ENCODE measurements at regions not wholly inside any gene's neighbourhood (a gene's known extent, or its start where the extent isn't known, plus 50 kb on each side); places are given as distances from the start of the nearest gene placed in this dataset.

DNA sequence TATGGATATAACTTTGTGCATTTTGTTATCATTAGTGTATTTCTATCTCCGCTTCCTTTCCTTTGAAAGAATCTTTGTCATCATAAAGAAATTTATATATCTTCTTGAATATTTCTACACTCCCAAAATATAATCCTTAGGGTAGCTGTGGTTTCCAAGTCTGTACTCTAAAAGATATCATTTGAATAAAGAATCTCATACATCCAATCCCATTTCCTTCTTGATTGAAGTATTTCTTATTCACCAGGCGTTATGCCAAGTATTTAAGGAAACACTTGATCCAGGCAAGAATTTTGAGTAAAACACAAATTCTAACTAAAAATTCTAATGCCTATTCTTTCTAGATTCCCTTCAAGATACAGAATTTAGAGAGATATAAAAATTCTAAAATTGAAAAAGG lies 821.8 kb downstream of the GALC start:
- Mint-ChIP-seq H3K9me3 (ENCODE audit: low read depth) (peaks cover 3% of the 10 kb centered on the region), H3K27me3 (no peaks in the 10 kb centered on the region), H3K27ac (no peak overlapping the region), H3K4me1 (ENCODE audit: low read depth) (no peaks in the 10 kb centered on the region), H3K4me3 (ENCODE audit: low read depth) (no peak overlapping the region), H3K36me3 (ENCODE audit: insufficient read depth) (no peaks in the 10 kb centered on the region)
- no peak for DNase-seq (ENCODE audit: low spot score, unreplicated experiment)
- TF ChIP-seq, protein P1, sequence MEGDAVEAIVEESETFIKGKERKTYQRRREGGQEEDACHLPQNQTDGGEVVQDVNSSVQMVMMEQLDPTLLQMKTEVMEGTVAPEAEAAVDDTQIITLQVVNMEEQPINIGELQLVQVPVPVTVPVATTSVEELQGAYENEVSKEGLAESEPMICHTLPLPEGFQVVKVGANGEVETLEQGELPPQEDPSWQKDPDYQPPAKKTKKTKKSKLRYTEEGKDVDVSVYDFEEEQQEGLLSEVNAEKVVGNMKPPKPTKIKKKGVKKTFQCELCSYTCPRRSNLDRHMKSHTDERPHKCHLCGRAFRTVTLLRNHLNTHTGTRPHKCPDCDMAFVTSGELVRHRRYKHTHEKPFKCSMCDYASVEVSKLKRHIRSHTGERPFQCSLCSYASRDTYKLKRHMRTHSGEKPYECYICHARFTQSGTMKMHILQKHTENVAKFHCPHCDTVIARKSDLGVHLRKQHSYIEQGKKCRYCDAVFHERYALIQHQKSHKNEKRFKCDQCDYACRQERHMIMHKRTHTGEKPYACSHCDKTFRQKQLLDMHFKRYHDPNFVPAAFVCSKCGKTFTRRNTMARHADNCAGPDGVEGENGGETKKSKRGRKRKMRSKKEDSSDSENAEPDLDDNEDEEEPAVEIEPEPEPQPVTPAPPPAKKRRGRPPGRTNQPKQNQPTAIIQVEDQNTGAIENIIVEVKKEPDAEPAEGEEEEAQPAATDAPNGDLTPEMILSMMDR (IDR thresholded peaks at IDR 0.05; ENCODE audit: unreplicated experiment), result no peak

DNA sequence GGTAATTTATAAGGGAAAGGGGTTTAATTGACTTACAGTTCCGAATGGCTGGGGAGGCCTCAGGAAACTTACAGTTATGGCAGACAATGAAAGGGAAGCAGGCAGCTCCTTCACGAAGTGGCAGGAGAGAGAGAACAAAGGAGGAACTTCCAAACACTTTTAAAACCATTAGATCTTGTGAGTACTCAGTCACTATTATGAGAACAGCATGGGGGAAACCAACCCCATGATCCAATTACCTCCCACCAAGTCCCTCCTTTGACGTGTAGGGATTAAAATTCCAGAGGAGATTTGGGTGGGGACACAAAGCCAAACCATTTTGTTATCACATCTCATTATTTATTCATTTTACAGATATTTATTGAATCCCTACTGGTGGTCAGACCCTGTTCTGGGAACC lies 822.8 kb downstream of the GALC start:
- TF ChIP-seq, protein P1 (IDR thresholded peaks at IDR 0.05; ENCODE audit: unreplicated experiment), result no peak
- Mint-ChIP-seq H3K4me1 (ENCODE audit: low read depth) (no peaks in the 10 kb centered on the region), H3K4me3 (ENCODE audit: low read depth) (no peak overlapping the region), H3K36me3 (ENCODE audit: insufficient read depth) (no peaks in the 10 kb centered on the region), H3K9me3 (ENCODE audit: low read depth) (peaks cover 3% of the 10 kb centered on the region), H3K27ac (no peak overlapping the region), H3K27me3 (no peaks in the 10 kb centered on the region)
- DNase-seq (ENCODE audit: low spot score, unreplicated experiment), result no peak

DNA sequence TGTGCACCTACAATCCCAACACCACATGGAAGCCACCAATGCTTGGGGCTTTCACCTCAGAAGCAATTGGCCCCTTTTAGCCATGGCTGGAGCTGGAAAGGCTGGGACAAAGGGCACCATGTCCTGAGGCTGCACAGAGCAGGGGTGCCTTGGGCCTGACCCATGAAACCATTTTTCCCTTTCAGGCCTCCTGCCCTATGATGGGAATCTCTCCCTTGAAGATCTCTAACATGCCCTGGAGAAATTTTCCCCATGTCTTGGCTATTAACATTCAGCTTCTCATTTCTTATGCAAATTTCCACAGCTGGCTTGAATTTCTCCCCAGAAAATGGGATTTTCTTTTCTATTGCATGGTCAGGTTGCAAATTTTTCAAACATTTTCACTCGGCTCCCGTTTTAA lies 823.6 kb downstream of the GALC start:
- H3K9me3 Mint-ChIP-seq (ENCODE audit: low read depth), result peaks cover 3% of the 10 kb centered on the region
- no peaks in the 10 kb centered on the region for H3K27me3 Mint-ChIP-seq
- H3K4me1 Mint-ChIP-seq (ENCODE audit: low read depth), result no peaks in the 10 kb centered on the region
- H3K27ac Mint-ChIP-seq, result no peak overlapping the region
- no peak overlapping the region for H3K4me3 Mint-ChIP-seq (ENCODE audit: low read depth)
- TF ChIP-seq, protein P1 (IDR thresholded peaks at IDR 0.05; ENCODE audit: unreplicated experiment), result no peak
- H3K36me3 Mint-ChIP-seq (ENCODE audit: insufficient read depth), result no peaks in the 10 kb centered on the region
- DNase-seq (ENCODE audit: low spot score, unreplicated experiment), result no peak

DNA sequence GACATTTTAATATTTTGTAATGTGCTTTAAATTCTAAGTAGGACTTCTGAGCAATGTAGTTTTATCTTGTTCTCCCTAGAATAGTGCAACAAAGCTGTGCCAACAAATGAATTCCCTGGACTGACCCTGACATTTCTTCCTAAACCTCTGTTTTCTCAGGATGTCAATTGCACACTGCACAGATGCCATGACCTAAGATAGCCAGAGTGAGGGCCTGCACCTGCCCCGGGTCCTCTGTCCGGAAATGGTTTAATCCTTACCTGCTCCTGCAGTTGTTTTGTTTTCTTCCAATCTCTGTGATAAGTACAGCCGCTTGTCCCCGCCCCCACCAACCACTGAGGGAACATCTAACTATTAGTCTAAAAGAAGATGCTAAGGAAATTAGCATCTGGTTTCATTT lies 831.5 kb downstream of the GALC start:
- no peak for DNase-seq (ENCODE audit: low spot score, unreplicated experiment)
- Mint-ChIP-seq H3K27ac (no peak overlapping the region), H3K4me3 (ENCODE audit: low read depth) (no peak overlapping the region), H3K9me3 (ENCODE audit: low read depth) (peaks cover 7% of the 10 kb centered on the region), H3K4me1 (ENCODE audit: low read depth) (peaks cover 9% of the 10 kb centered on the region), H3K27me3 (no peaks in the 10 kb centered on the region), H3K36me3 (ENCODE audit: insufficient read depth) (no peaks in the 10 kb centered on the region)
- TF ChIP-seq, protein P1 (IDR thresholded peaks at IDR 0.05; ENCODE audit: unreplicated experiment), result no peak

DNA sequence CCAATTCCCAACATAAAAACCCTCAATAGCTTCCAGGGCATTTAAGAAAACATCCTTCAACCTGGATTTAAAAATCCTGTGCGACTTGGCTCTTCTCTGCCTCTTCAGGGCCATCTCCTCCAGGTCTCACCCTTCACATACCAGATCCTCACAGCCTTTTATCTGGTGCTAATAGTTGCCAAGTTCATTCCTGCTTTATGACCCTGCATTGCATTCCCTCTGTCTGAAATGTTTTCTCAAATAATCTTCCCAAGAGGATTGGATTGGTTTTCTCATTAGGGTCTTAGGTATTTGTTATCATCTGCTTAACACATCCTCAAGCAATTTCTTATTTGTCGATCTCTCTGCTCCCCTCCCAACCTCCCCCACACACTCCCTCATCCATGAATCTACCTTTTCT lies 832.0 kb downstream of the GALC start:
- Mint-ChIP-seq H3K4me3 (ENCODE audit: low read depth) (no peak overlapping the region), H3K27ac (peak overlapping the region; percentile 75), H3K9me3 (ENCODE audit: low read depth) (peaks cover 7% of the 10 kb centered on the region), H3K4me1 (ENCODE audit: low read depth) (peaks cover 9% of the 10 kb centered on the region), H3K36me3 (ENCODE audit: insufficient read depth) (no peaks in the 10 kb centered on the region), H3K27me3 (no peaks in the 10 kb centered on the region)
- no peak for DNase-seq (ENCODE audit: low spot score, unreplicated experiment)
- TF ChIP-seq, protein P1 (IDR thresholded peaks at IDR 0.05; ENCODE audit: unreplicated experiment), result no peak
